Esophagus muscularis mucosa (tissue), 4 donors: ENCODE measurements at regions not wholly inside any gene's neighbourhood (a gene's known extent, or its start where the extent isn't known, plus 50 kb on each side); places are given as distances from the start of the nearest gene placed in this dataset.
A peak's percentile ranks its signal among the peaks of the same experiment; 100 is the strongest.

ENCODE experiments used
- DNase-seq: peaks from one replicate; pipeline ENCODE4 v3.0.0-alpha.2; 2017; ENCODE audit errors: extremely low spot score
- H3K27ac ChIP-seq, 4 donors: fragments of 200-600 bp; sonication (generic); replicated peaks in 1 of 4; 1 replicate in 3 of 4; 2 replicates in 1 of 4; pipeline ENCODE4 v1.5.1; 2016 to 2019; ENCODE audit warnings: mild to moderate bottlenecking in 1 of 4
- H3K27me3 ChIP-seq, 4 donors: fragments of 200-600 bp; sonication (generic); one replicate each; pipeline versions ENCODE4 v1.5.1 to v1.6.0; 2016 to 2019
- H3K36me3 ChIP-seq, 4 donors: fragments of 200-600 bp; sonication (generic); one replicate each; pipeline ENCODE4 v1.5.1; 2016 to 2019
- H3K4me1 ChIP-seq, 4 donors: fragments of 200-600 bp; sonication (generic); one replicate each; pipeline ENCODE4 v1.5.1; 2016 to 2019
- H3K4me3 ChIP-seq, 4 donors: fragments of 200-600 bp; sonication (generic); 1 replicate in 2 of 4; 2 replicates in 2 of 4; pipeline ENCODE4 v1.5.1; 2016 to 2019; ENCODE audit warnings: mild to moderate bottlenecking in 4 of 4, moderate library complexity in 1 of 4
- H3K9me3 ChIP-seq, 4 donors: fragments of 200-600 bp; sonication (generic); 1 replicate in 3 of 4; 2 replicates in 1 of 4; pipeline ENCODE4 v1.5.1; 2016 to 2019
- CTCF ChIP-seq, 3 experiments: fragments of 200-600 bp in 2 of 3; fragments of 450-650 bp in 1 of 3; sonication (generic) in 2 of 3; IDR thresholded peaks; one replicate each; pipeline ENCODE4 v1.5.1; 2017 to 2019; ENCODE audit warnings: antibody characterized with exemption in 3 of 3, mild to moderate bottlenecking in 2 of 3, moderate library complexity in 1 of 3
- EP300 ChIP-seq: sonication (generic); formaldehyde crosslinking; IDR thresholded peaks from one replicate; pipeline ENCODE4 v1.6.1; 2017; ENCODE audit warnings: antibody characterized with exemption
- POLR2A ChIP-seq: fragments of 450-650 bp; IDR thresholded peaks from one replicate; pipeline ENCODE4 v1.6.1; 2017; ENCODE audit warnings: antibody characterized with exemption, moderate library complexity, mild to moderate bottlenecking, low read depth
- POLR2AphosphoS5 ChIP-seq, 2 donors: sonication (generic); formaldehyde crosslinking; IDR thresholded peaks; one replicate each; pipeline ENCODE4 v1.6.1; 2017; ENCODE audit warnings: antibody characterized with exemption in 2 of 2
- WGBS: methylation state at CpG from one replicate; pipeline ENCODE4 v1.1.5; 2018; 5-methylcytosine and 5-hydroxymethylcytosine counted together
- intact Hi-C: fragments of 100-400 bp; cut with DNase I; formaldehyde crosslinking; loops from one replicate; pipeline ENCODE4 v1.15.1; 2023

- intact Hi-C loops: no loop called here
- TF ChIP-seq POLR2A: no peak
- no peak for TF ChIP-seq POLR2AphosphoS5 (IDR thresholded peaks at IDR 0.05)
- no peak overlapping the region for H3K27ac ChIP-seq
Measured at GRCh38 chr9:115169003-115169402, 51.0 kb upstream of the TNC start.

GRCh38 chr9:115170358-115171073 is 52.6 kb upstream of the TNC start:
- TF ChIP-seq POLR2A (no peak), POLR2AphosphoS5 (IDR thresholded peaks at IDR 0.05) (no peak), EP300 (no peak), CTCF (IDR thresholded peaks at IDR 0.05) (no peak)
- peak; percentile 45 for DNase-seq
- no peaks in the 10 kb centered on the region for H3K4me1 ChIP-seq
- intact Hi-C loops: no loop called here
- no peaks in the 10 kb centered on the region for H3K36me3 ChIP-seq
- no peaks in the 10 kb centered on the region for H3K27me3 ChIP-seq
- 59% methylated on average over 4 of the region's 5 CpGs for WGBS
- H3K4me3 ChIP-seq: no peak overlapping the region
- H3K9me3 ChIP-seq: no peaks in the 10 kb centered on the region
- H3K27ac ChIP-seq: no peak overlapping the region

More at GRCh38 chr9:115169003-115169402, 51.0 kb upstream of the TNC start:
- Histone ChIP-seq H3K4me3 (no peak overlapping the region), H3K9me3 (no peaks in the 10 kb centered on the region), H3K27me3 (no peaks in the 10 kb centered on the region), H3K4me1 (peaks cover 0 to 8% (median 0%) of the 10 kb centered on the region in 4 donors), H3K36me3 (no peaks in the 10 kb centered on the region)
- no peak for DNase-seq
- 79% methylated on average over 3 of the region's 3 CpGs for WGBS

- no peaks in the 10 kb centered on the region for H3K4me1 ChIP-seq
- 86% methylated on average over 3 of the region's 3 CpGs for WGBS
- intact Hi-C loops: loop anchor here (2.0 kb wide), 1 partner anchor 21 kb away; no protein-coding TSS in a partner anchor
- H3K9me3 ChIP-seq: no peaks in the 10 kb centered on the region
- TF ChIP-seq CTCF (IDR thresholded peaks at IDR 0.05) (no peak), POLR2AphosphoS5 (IDR thresholded peaks at IDR 0.05) (no peak), EP300 (no peak), POLR2A (no peak)
- no peak for DNase-seq
- no peaks in the 10 kb centered on the region for H3K36me3 ChIP-seq
- no peak overlapping the region for H3K27ac ChIP-seq
- H3K4me3 ChIP-seq: no peak overlapping the region
- H3K27me3 ChIP-seq: no peaks in the 10 kb centered on the region
Measured at GRCh38 chr9:115171921-115172388, 54.0 kb upstream of the TNC start.

- Histone ChIP-seq H3K9me3 (no peaks in the 10 kb centered on the region), H3K36me3 (no peaks in the 10 kb centered on the region), H3K4me1 (no peaks in the 10 kb centered on the region), H3K27me3 (no peaks in the 10 kb centered on the region), H3K27ac (no peak overlapping the region), H3K4me3 (no peak overlapping the region)
- intact Hi-C loops: no loop called here
- WGBS: 89% methylated on average over 1 of the region's 1 CpG
- TF ChIP-seq CTCF (IDR thresholded peaks at IDR 0.05) (no peak), POLR2AphosphoS5 (IDR thresholded peaks at IDR 0.05) (no peak), EP300 (no peak), POLR2A (no peak)
- no peak for DNase-seq
Measured at GRCh38 chr9:115182264-115182663, 64.3 kb upstream of the TNC start.

GRCh38 chr9:115183436-115183835 is 65.5 kb upstream of the TNC start:
- intact Hi-C loops: no loop called here
- Histone ChIP-seq H3K9me3 (no peaks in the 10 kb centered on the region), H3K36me3 (no peaks in the 10 kb centered on the region), H3K4me3 (no peak overlapping the region), H3K27ac (no peak overlapping the region), H3K4me1 (no peaks in the 10 kb centered on the region), H3K27me3 (no peaks in the 10 kb centered on the region)
- TF ChIP-seq EP300 (no peak), POLR2AphosphoS5 (IDR thresholded peaks at IDR 0.05) (no peak), CTCF (IDR thresholded peaks at IDR 0.05) (no peak), POLR2A (no peak)
- DNase-seq: no peak
